ENCODE measurements at regions not wholly inside any gene's neighbourhood (a gene's known extent, or its start where the extent isn't known, plus 50 kb on each side); places are given as distances from the start of the nearest gene placed in this dataset.

GRCh38 chr10:3990307-3990706, 205.3 kb upstream of the KLF6 start:
- H3K4me2 ChIP-seq (ENCODE audit: insufficient read depth, low read length): no peak overlapping the region
- H3K4me3 ChIP-seq (ENCODE audit: low read depth in 1 of 2, low read length in 2 of 2): no peak overlapping the region
- no peak overlapping the region for H3K27ac ChIP-seq (ENCODE audit: low read length)
- no peak for TF ChIP-seq CTCF (IDR thresholded peaks at IDR 0.05; ENCODE audit: borderline replicate concordance, extremely low read depth, low read length, poor library complexity, severe bottlenecking)
- no peak for TF ChIP-seq EZH2 (IDR thresholded peaks at IDR 0.05; ENCODE audit: borderline replicate concordance, low read depth, low read length, severe bottlenecking)
- DNase-seq (no peak), ATAC-seq (ENCODE audit: insufficient read depth, low read depth) (no peak)
- H3K79me2 ChIP-seq (ENCODE audit: insufficient read depth, low read length): no peaks in the 10 kb centered on the region
- no peak overlapping the region for H2AFZ ChIP-seq (ENCODE audit: low read depth, low read length)
- H3K36me3 ChIP-seq (ENCODE audit: insufficient read depth, low read length): no peaks in the 10 kb centered on the region
- no peak overlapping the region for H3K9ac ChIP-seq (ENCODE audit: low read depth, low read length)
- no peaks in the 10 kb centered on the region for H3K9me3 ChIP-seq (ENCODE audit: insufficient read depth, low read length, severe bottlenecking)
- no peaks in the 10 kb centered on the region for H4K20me1 ChIP-seq (ENCODE audit: insufficient read depth, low read length)
- no peaks in the 10 kb centered on the region for H3K27me3 ChIP-seq (ENCODE audit: insufficient read depth, low read length, poor library complexity)
- H3K4me1 ChIP-seq (ENCODE audit: insufficient read depth, low read length): peaks cover 7% of the 10 kb centered on the region; the same call in 1 of the 2 replicates

- H2AFZ ChIP-seq (ENCODE audit: low read depth, low read length): no peak overlapping the region
- peaks cover 14% of the 10 kb centered on the region for H3K4me1 ChIP-seq (ENCODE audit: insufficient read depth, low read length)
- H3K9me3 ChIP-seq (ENCODE audit: insufficient read depth, low read length, severe bottlenecking): peaks cover 5% of the 10 kb centered on the region
- H3K4me2 ChIP-seq (ENCODE audit: insufficient read depth, low read length): no peak overlapping the region
- no peak overlapping the region for H3K27ac ChIP-seq (ENCODE audit: low read length)
- DNase-seq (no peak), ATAC-seq (ENCODE audit: insufficient read depth, low read depth) (no peak)
- TF ChIP-seq CTCF (IDR thresholded peaks at IDR 0.05; ENCODE audit: borderline replicate concordance, extremely low read depth, low read length, poor library complexity, severe bottlenecking): no peak
- TF ChIP-seq EZH2 (IDR thresholded peaks at IDR 0.05; ENCODE audit: borderline replicate concordance, low read depth, low read length, severe bottlenecking): no peak
- H3K79me2 ChIP-seq (ENCODE audit: insufficient read depth, low read length): no peaks in the 10 kb centered on the region
- H3K4me3 ChIP-seq (ENCODE audit: low read depth in 1 of 2, low read length in 2 of 2): no peak overlapping the region
- no peaks in the 10 kb centered on the region for H3K27me3 ChIP-seq (ENCODE audit: insufficient read depth, low read length, poor library complexity)
- no peaks in the 10 kb centered on the region for H3K36me3 ChIP-seq (ENCODE audit: insufficient read depth, low read length)
- no peak overlapping the region for H3K9ac ChIP-seq (ENCODE audit: low read depth, low read length)
- no peaks in the 10 kb centered on the region for H4K20me1 ChIP-seq (ENCODE audit: insufficient read depth, low read length)
Observed at GRCh38 chr10:3987143-3987974, 202.3 kb upstream of the KLF6 start.

- no peaks in the 10 kb centered on the region for H3K27me3 ChIP-seq (ENCODE audit: insufficient read depth, low read length, poor library complexity)
- no peak overlapping the region for H3K4me2 ChIP-seq (ENCODE audit: insufficient read depth, low read length)
Observed at GRCh38 chr10:3986493-3987142, 201.6 kb upstream of the KLF6 start.

More at GRCh38 chr10:3986493-3987142, 201.6 kb upstream of the KLF6 start:
- no peaks in the 10 kb centered on the region for H3K36me3 ChIP-seq (ENCODE audit: insufficient read depth, low read length)
- H3K4me1 ChIP-seq (ENCODE audit: insufficient read depth, low read length): peaks cover 22% of the 10 kb centered on the region
- H4K20me1 ChIP-seq (ENCODE audit: insufficient read depth, low read length): no peaks in the 10 kb centered on the region
- H3K9ac ChIP-seq (ENCODE audit: low read depth, low read length): no peak overlapping the region
- DNase-seq: no peak
- ATAC-seq (ENCODE audit: insufficient read depth, low read depth): no peak
- TF ChIP-seq EZH2 (IDR thresholded peaks at IDR 0.05; ENCODE audit: borderline replicate concordance, low read depth, low read length, severe bottlenecking): no peak
- TF ChIP-seq CTCF (IDR thresholded peaks at IDR 0.05; ENCODE audit: borderline replicate concordance, extremely low read depth, low read length, poor library complexity, severe bottlenecking): no peak
- H3K27ac ChIP-seq (ENCODE audit: low read length): no peak overlapping the region
- no peak overlapping the region for H3K4me3 ChIP-seq (ENCODE audit: low read depth in 1 of 2, low read length in 2 of 2)
- H3K9me3 ChIP-seq (ENCODE audit: insufficient read depth, low read length, severe bottlenecking): peaks cover 5% of the 10 kb centered on the region
- H3K79me2 ChIP-seq (ENCODE audit: insufficient read depth, low read length): no peaks in the 10 kb centered on the region
- H2AFZ ChIP-seq (ENCODE audit: low read depth, low read length): no peak overlapping the region

All from DND-41 (cell line).